HG03175 (cell line): ENCODE measurements at regions not wholly inside any gene's neighbourhood (a gene's known extent, or its start where the extent isn't known, plus 50 kb on each side); places are given as distances from the start of the nearest gene placed in this dataset.

Experiments
- ATAC-seq: cut with Tn5 transposase; IDR thresholded peaks from one replicate; pipeline ENCODE4 v1.9.1; 2021; ENCODE audit warnings: mild to moderate bottlenecking, moderate library complexity; ENCODE audit not compliant: unreplicated experiment

- no peak for ATAC-seq
These were observed 144.7 kb downstream of the QRSL1 start for GRCh38 chr6:106773996-106774629.

GRCh38 chr6:106773522-106773921 is 144.1 kb downstream of the QRSL1 start:
- ATAC-seq, result no peak

- ATAC-seq, result no peak
These were observed 143.1 kb downstream of the QRSL1 start for GRCh38 chr6:106772270-106773142.

GRCh38 chr6:106771822-106772221 is 142.4 kb downstream of the QRSL1 start:
- no peak for ATAC-seq

DNA sequence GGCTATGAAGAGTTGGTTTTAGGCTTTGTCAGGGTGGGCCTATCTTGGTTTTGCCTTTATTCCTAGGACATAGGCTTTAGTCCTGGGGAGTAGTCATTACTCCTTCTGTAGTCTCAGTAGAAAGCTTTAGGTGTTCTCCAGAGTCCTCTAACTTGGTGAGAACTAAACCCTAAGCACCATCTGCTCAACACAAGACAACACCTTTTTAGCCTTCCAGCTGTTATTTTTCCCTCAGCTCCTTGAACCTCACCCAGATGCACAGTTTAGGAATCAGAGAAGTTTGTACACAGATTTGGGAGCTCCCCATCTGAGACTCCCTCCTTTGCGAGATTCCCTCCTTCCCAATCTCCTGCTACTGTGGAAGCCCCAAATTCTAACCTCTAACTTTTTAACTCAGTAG is 141.3 kb downstream of the QRSL1 start:
- ATAC-seq, result no peak

DNA sequence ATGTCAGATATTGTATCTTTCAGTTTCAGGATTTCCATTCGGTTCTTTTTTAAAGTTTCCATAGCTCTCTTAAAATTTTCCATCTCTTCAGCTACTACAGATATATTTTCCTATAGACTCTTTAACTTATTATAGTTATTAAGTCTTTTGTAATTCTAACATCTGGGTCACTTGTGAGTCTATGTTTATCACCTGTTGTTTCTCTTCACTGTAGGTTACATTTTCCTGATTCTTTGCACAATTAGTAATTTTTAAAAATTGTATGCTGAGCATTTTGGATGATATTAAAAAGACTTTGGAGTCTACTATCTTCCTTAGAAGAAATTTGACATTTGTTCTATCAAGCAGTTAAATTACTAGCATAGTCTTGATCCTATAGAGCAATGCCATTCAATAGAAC is 140.7 kb downstream of the QRSL1 start:
- no peak for ATAC-seq

- ATAC-seq, result no peak
These were observed 137.9 kb downstream of the QRSL1 start for GRCh38 chr6:106767271-106767670.

- no peak for ATAC-seq
These were observed 136.8 kb downstream of the QRSL1 start for GRCh38 chr6:106766201-106766600.

DNA sequence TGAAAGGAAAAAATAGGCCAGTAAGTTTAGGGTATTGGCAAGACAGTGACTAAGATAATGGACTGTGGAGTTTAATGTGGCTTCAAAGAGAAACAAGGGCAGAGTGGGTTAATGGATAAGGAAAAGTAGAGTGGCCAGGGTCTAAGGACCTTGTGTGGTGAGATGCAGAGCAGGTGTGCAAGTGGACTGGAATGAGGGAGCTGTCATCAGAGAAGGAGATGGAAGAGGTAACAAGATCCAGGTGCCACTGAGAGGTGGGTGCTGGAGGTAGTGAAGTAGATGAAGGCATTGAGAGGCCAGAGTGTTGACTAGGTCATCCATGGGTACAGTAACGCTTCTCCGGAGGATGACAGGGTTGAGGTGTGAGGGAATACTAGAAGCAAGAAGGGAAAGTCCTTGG is 136.1 kb downstream of the QRSL1 start:
- no peak for ATAC-seq

- ATAC-seq, result no peak
These were observed 135.1 kb downstream of the QRSL1 start for GRCh38 chr6:106764353-106764980.

GRCh38 chr6:106763361-106763760 is 134.0 kb downstream of the QRSL1 start:
- no peak for ATAC-seq

DNA sequence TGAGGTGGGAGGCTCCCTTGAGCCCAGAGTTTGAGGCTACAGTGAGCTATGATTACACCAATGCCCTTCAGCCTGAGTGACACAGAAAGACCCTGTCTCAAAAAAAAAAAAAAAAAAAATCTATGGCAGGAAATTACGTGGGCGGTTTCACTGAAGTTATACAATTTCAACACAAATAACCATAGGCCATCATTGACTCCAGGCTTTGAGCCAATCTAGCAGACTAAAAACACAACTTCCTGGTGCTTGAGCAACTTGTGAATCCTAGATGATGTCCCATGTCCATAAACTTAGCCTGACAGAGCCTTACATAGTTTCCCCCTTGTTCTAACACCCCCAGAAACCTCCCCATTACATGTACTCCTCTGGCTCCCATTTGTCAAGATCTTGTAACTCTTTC is 131.8 kb downstream of the QRSL1 start:
- ATAC-seq, result no peak

GRCh38 chr6:106759112-106759511 is 129.7 kb downstream of the QRSL1 start:
- no peak for ATAC-seq

DNA sequence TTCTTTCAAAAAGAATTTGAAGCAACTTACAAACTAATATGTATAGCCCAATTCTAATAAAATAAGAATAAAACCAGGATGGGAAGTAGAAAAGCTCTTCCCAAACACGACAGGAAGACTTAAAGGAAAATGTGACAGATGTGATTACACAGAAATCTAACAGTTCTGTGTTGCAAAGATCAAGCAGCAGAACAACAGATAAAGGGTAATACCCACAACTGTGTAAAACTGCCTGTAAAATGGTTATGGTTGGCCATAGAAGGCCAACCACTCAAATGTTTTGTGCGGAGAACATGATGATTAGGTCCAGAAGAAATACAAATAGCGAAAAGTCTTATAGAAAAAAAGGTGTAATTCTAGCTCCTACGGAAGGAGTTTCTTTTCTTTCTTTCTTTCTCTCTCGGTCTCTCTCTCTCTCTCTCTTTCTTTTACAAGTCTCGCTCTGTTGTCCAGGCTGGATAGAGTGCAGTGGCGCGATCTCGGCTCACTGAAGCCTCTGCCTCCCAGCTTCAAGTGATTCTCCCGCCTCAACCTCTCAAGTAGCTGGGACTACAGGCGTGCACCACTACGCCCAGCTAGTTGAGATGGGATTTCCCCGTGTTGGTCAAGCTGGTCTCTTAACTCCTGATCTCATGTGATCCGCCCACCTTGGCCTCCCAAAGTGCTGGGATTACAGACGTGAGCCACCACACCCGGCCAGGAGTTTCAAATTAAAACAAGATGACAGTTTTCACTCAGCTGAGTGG is 128.5 kb downstream of the QRSL1 start:
- ATAC-seq, result no peak

- no peak for ATAC-seq
These were observed 127.9 kb downstream of the QRSL1 start for GRCh38 chr6:106757267-106757666.

DNA sequence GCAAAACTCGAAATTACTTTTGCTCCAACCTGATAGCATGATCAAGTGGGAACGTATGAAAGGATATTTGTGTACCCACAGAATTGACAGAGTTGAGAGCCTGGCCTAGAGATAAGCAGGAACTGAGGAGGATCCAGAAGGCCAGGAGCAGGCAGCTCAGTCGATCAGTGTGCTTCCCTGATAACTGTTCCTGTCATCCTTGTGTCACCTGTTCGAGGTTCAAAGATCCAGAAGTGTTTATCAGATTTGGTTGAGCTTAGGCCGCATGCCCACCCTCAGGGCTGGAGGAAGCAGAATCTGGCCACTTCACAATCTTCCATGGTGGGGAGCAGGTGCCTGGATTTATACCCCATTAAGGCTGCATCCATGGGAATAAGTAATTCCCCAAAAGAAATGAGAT is 124.8 kb downstream of the QRSL1 start:
- ATAC-seq, result no peak

DNA sequence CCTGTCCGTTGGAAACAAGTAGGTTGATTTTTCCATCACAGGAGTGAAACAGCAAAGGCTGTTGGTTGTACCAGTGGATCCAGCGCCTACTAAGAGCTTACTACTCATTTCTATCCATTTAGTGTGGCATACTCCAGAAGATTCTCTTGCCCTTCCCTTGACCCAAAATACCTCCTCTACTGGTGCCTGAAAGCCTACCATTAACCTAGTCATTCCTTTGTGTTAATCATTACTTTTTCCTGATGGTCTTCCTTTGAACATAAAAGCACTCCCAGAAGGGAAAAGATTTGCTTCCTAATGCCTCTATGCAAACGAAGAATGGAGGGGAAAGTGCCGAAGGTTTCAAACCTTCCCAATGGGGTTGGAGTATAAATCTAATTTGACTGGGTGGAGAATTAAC is 123.3 kb downstream of the QRSL1 start:
- ATAC-seq, result no peak

DNA sequence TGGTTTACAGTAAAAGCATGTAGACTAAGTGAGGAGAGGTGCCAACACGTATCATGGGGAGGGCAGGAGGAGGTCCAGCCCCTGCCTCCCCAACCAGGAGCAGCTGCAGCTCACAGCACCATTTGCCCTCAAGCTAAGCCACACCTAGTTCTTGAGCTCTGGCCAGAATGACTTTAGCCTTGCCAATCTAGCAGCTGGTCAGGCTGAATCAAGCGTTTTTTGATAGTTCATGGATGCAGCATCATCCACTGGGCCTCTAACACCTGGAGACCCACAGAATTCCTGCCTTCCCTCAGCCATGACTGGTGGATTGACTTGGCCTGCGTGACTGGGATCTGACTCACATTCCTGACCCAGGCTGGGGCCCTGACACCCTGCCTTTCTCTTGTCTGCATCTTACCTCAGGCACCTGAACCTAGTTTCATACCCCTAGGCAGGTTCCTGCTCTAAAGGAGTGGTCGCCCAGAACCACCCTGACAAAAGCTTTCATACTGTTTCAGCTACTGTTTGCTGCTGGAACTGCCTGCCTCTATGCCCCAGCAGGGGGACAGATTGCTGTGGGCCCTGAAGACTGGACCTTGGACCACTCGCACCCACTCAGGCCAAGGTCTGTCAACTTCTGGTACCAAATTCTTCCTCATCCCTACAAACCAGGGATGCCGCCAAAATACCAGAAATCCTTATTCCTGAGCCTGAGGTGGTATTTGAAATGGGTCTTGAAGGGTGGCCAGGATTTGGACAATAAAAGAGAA is 122.3 kb downstream of the QRSL1 start:
- ATAC-seq, result no peak

GRCh38 chr6:106750946-106751345 is 121.6 kb downstream of the QRSL1 start:
- ATAC-seq, result no peak

DNA sequence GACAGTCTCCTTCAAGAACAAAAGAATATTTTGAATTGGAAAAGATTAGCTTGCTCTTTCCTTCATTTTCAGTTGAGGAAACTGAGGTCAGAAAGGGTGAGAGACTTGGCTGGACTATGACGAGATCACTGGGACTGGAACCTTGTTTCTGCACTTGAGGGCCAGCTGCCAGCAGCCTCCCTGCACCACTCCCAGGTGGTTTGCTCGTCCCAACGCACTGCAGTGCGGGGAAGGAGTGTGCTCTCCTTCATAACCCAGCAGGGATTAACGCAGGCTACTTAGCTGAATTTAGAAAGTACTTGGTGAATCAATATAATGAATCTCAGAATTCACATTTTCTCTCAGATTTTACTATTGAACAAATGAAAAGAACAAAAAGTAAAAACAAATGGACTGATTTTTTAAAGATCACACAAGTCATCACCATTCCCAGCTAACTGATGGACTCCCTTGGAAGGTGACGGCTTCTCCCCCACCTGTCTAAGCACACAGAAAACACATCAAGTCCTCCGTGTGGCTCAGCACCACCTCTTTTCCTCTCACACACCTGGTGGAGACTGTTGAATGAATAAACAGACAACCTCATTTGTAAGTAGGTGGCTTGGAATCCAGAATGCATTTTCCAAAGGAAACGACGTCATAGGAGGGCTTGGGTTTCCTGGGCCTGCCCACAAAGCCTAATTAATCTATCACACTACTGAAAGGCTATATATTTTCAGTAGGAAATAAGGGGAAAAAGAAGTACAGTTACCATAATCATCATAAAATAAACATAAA is 121.0 kb downstream of the QRSL1 start:
- ATAC-seq, result no peak
